ENCODE measurements at regions not wholly inside any gene's neighbourhood (a gene's known extent, or its start where the extent isn't known, plus 50 kb on each side); places are given as distances from the start of the nearest gene placed in this dataset.

- H3K27me3 ChIP-seq (ENCODE audit: insufficient read depth, poor library complexity, severe bottlenecking) = no peaks in the 10 kb centered on the region
Observed at GRCh38 chr4:181158971-181159370, 1084.2 kb upstream of the TENM3 start.

GRCh38 chr4:181161669-181162068 lies 1081.5 kb upstream of the TENM3 start:
- no peak for DNase-seq (ENCODE audit: low read depth in 1 of 2, low spot score in 1 of 2)
- no peaks in the 10 kb centered on the region for H3K27me3 ChIP-seq (ENCODE audit: insufficient read depth, poor library complexity, severe bottlenecking)
- no peak overlapping the region for H3K4me3 ChIP-seq (replicated peaks; ENCODE audit: insufficient read depth, low read length)
- no peak overlapping the region for H3K27ac ChIP-seq (replicated peaks)
- TF ChIP-seq GABPA (IDR thresholded peaks at IDR 0.05; ENCODE audit: low read depth) (no peak), REST (IDR thresholded peaks at IDR 0.05; ENCODE audit: insufficient replicate concordance, low read depth) (no peak), CTCF (IDR thresholded peaks at IDR 0.05; ENCODE audit: insufficient read depth, low read length) (no peak), SPI1 (IDR thresholded peaks at IDR 0.05; ENCODE audit: borderline replicate concordance, low read depth) (no peak), POLR2AphosphoS5 (IDR thresholded peaks at IDR 0.05; ENCODE audit: low read depth) (no peak)

More at GRCh38 chr4:181158971-181159370, 1084.2 kb upstream of the TENM3 start:
- TF ChIP-seq CTCF (IDR thresholded peaks at IDR 0.05; ENCODE audit: insufficient read depth, low read length) (no peak), GABPA (IDR thresholded peaks at IDR 0.05; ENCODE audit: low read depth) (no peak), REST (IDR thresholded peaks at IDR 0.05; ENCODE audit: insufficient replicate concordance, low read depth) (no peak), SPI1 (IDR thresholded peaks at IDR 0.05; ENCODE audit: borderline replicate concordance, low read depth) (no peak), POLR2AphosphoS5 (IDR thresholded peaks at IDR 0.05; ENCODE audit: low read depth) (no peak)
- Histone ChIP-seq H3K4me3 (replicated peaks; ENCODE audit: insufficient read depth, low read length) (no peak overlapping the region), H3K27ac (replicated peaks) (no peak overlapping the region)
- DNase-seq (ENCODE audit: low read depth in 1 of 2, low spot score in 1 of 2) = no peak

GRCh38 chr4:181162266-181162665 lies 1080.9 kb upstream of the TENM3 start:
- TF ChIP-seq CTCF (IDR thresholded peaks at IDR 0.05; ENCODE audit: insufficient read depth, low read length) (no peak), SPI1 (IDR thresholded peaks at IDR 0.05; ENCODE audit: borderline replicate concordance, low read depth) (no peak), REST (IDR thresholded peaks at IDR 0.05; ENCODE audit: insufficient replicate concordance, low read depth) (no peak), POLR2AphosphoS5 (IDR thresholded peaks at IDR 0.05; ENCODE audit: low read depth) (no peak), GABPA (IDR thresholded peaks at IDR 0.05; ENCODE audit: low read depth) (no peak)
- no peak overlapping the region for H3K4me3 ChIP-seq (replicated peaks; ENCODE audit: insufficient read depth, low read length)
- DNase-seq (ENCODE audit: low read depth in 1 of 2, low spot score in 1 of 2) = no peak
- no peaks in the 10 kb centered on the region for H3K27me3 ChIP-seq (ENCODE audit: insufficient read depth, poor library complexity, severe bottlenecking)
- H3K27ac ChIP-seq (replicated peaks) = no peak overlapping the region

All from HL-60 (cell line).